H9 (cell line): ENCODE measurements at regions not wholly inside any gene's neighbourhood (a gene's known extent, or its start where the extent isn't known, plus 50 kb on each side); places are given as distances from the start of the nearest gene placed in this dataset.

Experiments
- DNase-seq: peaks from one replicate; pipeline ENCODE4 v3.0.0-alpha.2; 2017
- H2AFZ ChIP-seq: one replicate; pipeline ENCODE4 v1.6.1; 2013; ENCODE audit warnings: mild to moderate bottlenecking, low read length, control low read depth, moderate library complexity
- H2AK5ac ChIP-seq: 2 replicates; pipeline ENCODE4 v1.6.1; 2013; ENCODE audit warnings: low read length, control low read depth, mixed read lengths; ENCODE audit not compliant: insufficient read length
- H2BK120ac ChIP-seq: one replicate; pipeline ENCODE4 v1.6.1; 2013; ENCODE audit warnings: low read depth, mild to moderate bottlenecking, low read length, control low read depth, inconsistent platforms; ENCODE audit not compliant: poor library complexity, severe bottlenecking
- H2BK12ac ChIP-seq: 2 replicates; pipeline ENCODE4 v1.6.1; 2013; ENCODE audit warnings: low read length, control low read depth, mixed read lengths, low read depth; ENCODE audit not compliant: insufficient read length
- H2BK15ac ChIP-seq: 2 replicates; pipeline ENCODE4 v1.6.1; 2013; ENCODE audit warnings: low read depth, low read length, control low read depth
- H2BK20ac ChIP-seq: one replicate; pipeline ENCODE4 v1.6.1; 2013; ENCODE audit warnings: low read depth, mild to moderate bottlenecking, low read length, control low read depth, inconsistent platforms; ENCODE audit not compliant: poor library complexity, severe bottlenecking
- H2BK5ac ChIP-seq: 2 replicates; pipeline ENCODE4 v1.6.1; 2013; ENCODE audit warnings: low read length, control low read depth, mixed read lengths; ENCODE audit not compliant: insufficient read length
- H3K14ac ChIP-seq: 2 replicates; pipeline ENCODE4 v1.6.1; 2013; ENCODE audit warnings: low read length, control low read depth; ENCODE audit not compliant: insufficient read depth
- H3K18ac ChIP-seq: 2 replicates; pipeline ENCODE4 v1.6.1; 2013; ENCODE audit warnings: low read depth, mild to moderate bottlenecking, mixed read lengths, low read length, control low read depth; ENCODE audit not compliant: insufficient read length
- H3K23ac ChIP-seq: 2 replicates; pipeline ENCODE4 v1.6.1; 2013; ENCODE audit warnings: low read length, control low read depth, mixed read lengths, low read depth; ENCODE audit not compliant: insufficient read length
- H3K23me2 ChIP-seq: 2 replicates; pipeline ENCODE4 v1.6.1; 2013; ENCODE audit warnings: low read depth, mild to moderate bottlenecking, mixed read lengths, low read length, control low read depth; ENCODE audit not compliant: insufficient read length, poor library complexity, severe bottlenecking
- H3K27ac ChIP-seq: 2 replicates; pipeline ENCODE4 v1.5.1; 2013; ENCODE audit warnings: low read length, control low read depth, mixed read lengths, low read depth; ENCODE audit not compliant: insufficient read length
- H3K27me3 ChIP-seq: 2 replicates; pipeline ENCODE4 v1.6.1; 2013; ENCODE audit warnings: low read length, control low read depth, inconsistent platforms; ENCODE audit not compliant: insufficient read depth
- H3K4ac ChIP-seq: 2 replicates; pipeline ENCODE4 v1.6.1; 2013; ENCODE audit warnings: low read depth, mild to moderate bottlenecking, control low read depth, inconsistent platforms, low read length, moderate library complexity
- H3K4me1 ChIP-seq: 2 replicates; pipeline ENCODE4 v1.6.1; 2013; ENCODE audit warnings: low read length, control low read depth, inconsistent platforms; ENCODE audit not compliant: insufficient read depth
- H3K4me2 ChIP-seq: 2 replicates; pipeline ENCODE4 v1.6.1; 2013; ENCODE audit warnings: low read length, control low read depth, mixed read lengths; ENCODE audit not compliant: insufficient read length, insufficient read depth
- H3K56ac ChIP-seq: 2 replicates; pipeline ENCODE4 v1.6.1; 2013; ENCODE audit warnings: low read depth, mild to moderate bottlenecking, mixed read lengths, low read length, control low read depth; ENCODE audit not compliant: insufficient read length
- H3K79me1 ChIP-seq: 2 replicates; pipeline ENCODE4 v1.6.1; 2013; ENCODE audit warnings: low read depth, mild to moderate bottlenecking, moderate library complexity, low read length, control low read depth, inconsistent platforms; ENCODE audit not compliant: insufficient read depth, poor library complexity, severe bottlenecking
- H3K79me2 ChIP-seq: 2 replicates; pipeline ENCODE4 v1.6.1; 2013; ENCODE audit warnings: low read length, control low read depth, inconsistent platforms; ENCODE audit not compliant: insufficient read depth
- H3K9ac ChIP-seq: 2 replicates; pipeline ENCODE4 v1.6.1; 2013; ENCODE audit warnings: low read length, control low read depth, mixed read lengths; ENCODE audit not compliant: insufficient read length; ENCODE audit errors: extremely low read depth
- H3K9me3 ChIP-seq: one replicate; pipeline ENCODE4 v1.6.1; 2013; ENCODE audit warnings: low read depth, low read length, inconsistent platforms; ENCODE audit not compliant: control insufficient read depth
- H3T11ph ChIP-seq: one replicate; pipeline ENCODE4 v1.6.1; 2013; ENCODE audit warnings: mild to moderate bottlenecking, low read length, control low read depth, inconsistent platforms
- H4K20me1 ChIP-seq: one replicate; pipeline ENCODE4 v1.6.1; 2013; ENCODE audit not compliant: control insufficient read depth, insufficient read length, insufficient read depth
- H4K5ac ChIP-seq: 2 replicates; pipeline ENCODE4 v1.6.1; 2013; ENCODE audit warnings: low read depth, mild to moderate bottlenecking, mixed read lengths, low read length, control low read depth; ENCODE audit not compliant: insufficient read length
- H4K8ac ChIP-seq: replicated peaks from 2 replicates; pipeline ENCODE4 v1.6.1; 2013; ENCODE audit warnings: low read length, control low read depth, mixed read lengths, low read depth; ENCODE audit not compliant: insufficient read length
- H4K91ac ChIP-seq: 2 replicates; pipeline ENCODE4 v1.6.1; 2013; ENCODE audit warnings: low read depth, mild to moderate bottlenecking, moderate library complexity, mixed read lengths, low read length, control low read depth; ENCODE audit not compliant: insufficient read length
- H3K27ac Mint-ChIP-seq, 3 experiments: 2 replicates in 2 of 3; 3 replicates in 1 of 3; pipeline ENCODE4 v1.8.0; 2020 to 2021; ENCODE audit warnings: mixed read lengths in 3 of 3, mild to moderate bottlenecking in 1 of 3, moderate library complexity in 1 of 3
- H3K27me3 Mint-ChIP-seq: 2 replicates; pipeline ENCODE4 v1.8.0; 2021; ENCODE audit warnings: low read depth, mild to moderate bottlenecking, moderate library complexity, mixed read lengths
- H3K36me3 Mint-ChIP-seq, 3 experiments: 2 replicates in 2 of 3; 3 replicates in 1 of 3; pipeline ENCODE4 v1.8.0; 2020 to 2021; ENCODE audit warnings: low read depth in 3 of 3, mixed read lengths in 3 of 3; ENCODE audit not compliant: insufficient read depth in 1 of 3
- H3K4me1 Mint-ChIP-seq, 2 experiments: 2 replicates each; pipeline ENCODE4 v1.8.0; 2020; ENCODE audit warnings: mixed read lengths in 2 of 2
- H3K4me3 Mint-ChIP-seq, 2 experiments: 2 replicates in 1 of 2; 3 replicates in 1 of 2; pipeline ENCODE4 v1.8.0; 2020 to 2021; ENCODE audit warnings: mild to moderate bottlenecking in 2 of 2, mixed read lengths in 2 of 2, moderate library complexity in 1 of 2
- H3K9me3 Mint-ChIP-seq, 2 experiments: 2 replicates in 1 of 2; 3 replicates in 1 of 2; pipeline ENCODE4 v1.8.0; 2020; ENCODE audit warnings: mild to moderate bottlenecking in 2 of 2, mixed read lengths in 2 of 2, moderate library complexity in 1 of 2
- WGBS: extraction: QIAGEN DNeasy Blood & Tissue Kit; methylation state at CpG from one replicate; pipeline ENCODE4 v1.1.7; 2013; ENCODE audit warnings: missing lambda C conversion rate, low lambda C conversion rate, mixed read lengths; ENCODE audit not compliant: insufficient read length; ENCODE audit errors: extremely low coverage; 5-methylcytosine and 5-hydroxymethylcytosine counted together
- TF ChIP-seq, protein P1 (sequence below): fragments of 200-600 bp; sonication (generic); conservative IDR thresholded peaks from 3 replicates; pipeline ENCODE4 v1.8.0; 2021; ENCODE audit warnings: antibody characterized with exemption, mild to moderate bottlenecking

DNA sequence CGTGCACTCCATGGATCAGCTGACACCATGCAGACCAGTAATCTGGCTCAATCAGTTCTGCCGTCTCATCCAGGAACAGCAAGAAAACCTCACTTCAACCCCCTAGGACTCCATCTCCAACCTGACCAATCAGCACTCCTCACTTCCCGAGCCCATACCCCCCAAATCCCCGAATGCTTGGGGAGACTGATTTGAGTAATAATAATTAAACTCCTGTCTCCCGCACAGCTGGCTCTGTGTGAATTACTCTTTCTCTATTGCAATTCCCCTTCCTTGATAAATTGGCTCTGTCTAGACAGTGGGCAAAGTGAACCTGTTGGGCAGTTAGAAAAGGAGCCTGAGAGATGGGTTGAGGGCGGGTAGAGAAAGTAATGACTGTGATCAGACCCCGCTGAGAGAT is 320.0 kb downstream of the HAPSTR1 start:
- Histone ChIP-seq H3K56ac (no peak overlapping the region), H3K4me2 (no peak overlapping the region), H4K91ac (no peak overlapping the region), H3K9me3 (peaks cover 3% of the 10 kb centered on the region), H4K8ac (no peak overlapping the region), H2AFZ (no peak overlapping the region), H3K27me3 (no peaks in the 10 kb centered on the region; the same call in 1 of the 2 replicates), H3K18ac (no peak overlapping the region), H2BK120ac (no peak overlapping the region), H4K5ac (no peak overlapping the region), H2BK15ac (no peak overlapping the region), H3K27ac (no peak overlapping the region), H2BK12ac (no peak overlapping the region), H3T11ph (no peak overlapping the region), H2AK5ac (no peak overlapping the region), H3K23me2 (no peaks in the 10 kb centered on the region), H3K79me2 (no peaks in the 10 kb centered on the region), H3K4ac (no peak overlapping the region), H4K20me1 (no peaks in the 10 kb centered on the region), H3K79me1 (no peaks in the 10 kb centered on the region), H2BK20ac (no peak overlapping the region), H3K14ac (no peak overlapping the region), H3K4me1 (no peaks in the 10 kb centered on the region), H3K9ac (no peak overlapping the region), H2BK5ac (no peak overlapping the region), H3K23ac (no peak overlapping the region)
- Mint-ChIP-seq H3K27ac (no peak overlapping the region), H3K36me3 (peaks cover 2 to 3% (median 2%) of the 10 kb centered on the region in 3 experiments; a peak in 5 of 7 replicates), H3K27me3 (no peaks in the 10 kb centered on the region), H3K4me3 (no peak overlapping the region), H3K9me3 (peaks cover 2 to 3% of the 10 kb centered on the region in 2 experiments; a peak in 3 of 5 replicates), H3K4me1 (peaks cover 6 to 9% of the 10 kb centered on the region in 2 experiments; a peak in 2 of 4 replicates)
- DNase-seq: no peak
- WGBS: no CpG with 5 or more reads among the region's 7 CpGs
- TF ChIP-seq, protein P1, sequence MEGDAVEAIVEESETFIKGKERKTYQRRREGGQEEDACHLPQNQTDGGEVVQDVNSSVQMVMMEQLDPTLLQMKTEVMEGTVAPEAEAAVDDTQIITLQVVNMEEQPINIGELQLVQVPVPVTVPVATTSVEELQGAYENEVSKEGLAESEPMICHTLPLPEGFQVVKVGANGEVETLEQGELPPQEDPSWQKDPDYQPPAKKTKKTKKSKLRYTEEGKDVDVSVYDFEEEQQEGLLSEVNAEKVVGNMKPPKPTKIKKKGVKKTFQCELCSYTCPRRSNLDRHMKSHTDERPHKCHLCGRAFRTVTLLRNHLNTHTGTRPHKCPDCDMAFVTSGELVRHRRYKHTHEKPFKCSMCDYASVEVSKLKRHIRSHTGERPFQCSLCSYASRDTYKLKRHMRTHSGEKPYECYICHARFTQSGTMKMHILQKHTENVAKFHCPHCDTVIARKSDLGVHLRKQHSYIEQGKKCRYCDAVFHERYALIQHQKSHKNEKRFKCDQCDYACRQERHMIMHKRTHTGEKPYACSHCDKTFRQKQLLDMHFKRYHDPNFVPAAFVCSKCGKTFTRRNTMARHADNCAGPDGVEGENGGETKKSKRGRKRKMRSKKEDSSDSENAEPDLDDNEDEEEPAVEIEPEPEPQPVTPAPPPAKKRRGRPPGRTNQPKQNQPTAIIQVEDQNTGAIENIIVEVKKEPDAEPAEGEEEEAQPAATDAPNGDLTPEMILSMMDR: no peak
